GM12873 (cell line): ENCODE measurements at regions not wholly inside any gene's neighbourhood (a gene's known extent, or its start where the extent isn't known, plus 50 kb on each side); places are given as distances from the start of the nearest gene placed in this dataset.

Experiments
- TF ChIP-seq, protein P1 (sequence below): IDR thresholded peaks from 2 replicates; pipeline ENCODE4 v1.5.1; 2012; ENCODE audit warnings: low read depth, mild to moderate bottlenecking, moderate library complexity, low read length, control low read depth; ENCODE audit not compliant: insufficient read depth; ENCODE audit errors: missing control alignments

DNA sequence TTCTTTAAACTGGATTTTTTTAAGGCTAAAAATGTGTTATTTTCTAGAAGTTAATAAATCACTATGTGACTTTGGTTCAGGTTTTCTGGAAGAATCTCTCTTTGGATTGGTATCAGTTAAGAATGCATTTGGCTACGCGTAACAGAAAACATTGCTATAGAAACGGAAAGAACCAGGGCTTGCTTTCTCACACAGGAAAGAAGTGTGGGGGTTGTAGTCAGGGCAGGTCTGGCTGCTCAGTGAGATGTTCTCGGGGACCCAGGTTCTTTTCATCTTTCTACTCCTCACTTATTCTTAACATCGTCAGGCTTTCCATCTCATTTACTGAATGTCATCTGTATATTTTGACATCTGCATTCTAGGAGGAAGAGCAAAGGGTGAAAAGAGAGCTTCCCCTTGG, 191.4 kb downstream of the ZBTB18 start:
- TF ChIP-seq, protein P1, sequence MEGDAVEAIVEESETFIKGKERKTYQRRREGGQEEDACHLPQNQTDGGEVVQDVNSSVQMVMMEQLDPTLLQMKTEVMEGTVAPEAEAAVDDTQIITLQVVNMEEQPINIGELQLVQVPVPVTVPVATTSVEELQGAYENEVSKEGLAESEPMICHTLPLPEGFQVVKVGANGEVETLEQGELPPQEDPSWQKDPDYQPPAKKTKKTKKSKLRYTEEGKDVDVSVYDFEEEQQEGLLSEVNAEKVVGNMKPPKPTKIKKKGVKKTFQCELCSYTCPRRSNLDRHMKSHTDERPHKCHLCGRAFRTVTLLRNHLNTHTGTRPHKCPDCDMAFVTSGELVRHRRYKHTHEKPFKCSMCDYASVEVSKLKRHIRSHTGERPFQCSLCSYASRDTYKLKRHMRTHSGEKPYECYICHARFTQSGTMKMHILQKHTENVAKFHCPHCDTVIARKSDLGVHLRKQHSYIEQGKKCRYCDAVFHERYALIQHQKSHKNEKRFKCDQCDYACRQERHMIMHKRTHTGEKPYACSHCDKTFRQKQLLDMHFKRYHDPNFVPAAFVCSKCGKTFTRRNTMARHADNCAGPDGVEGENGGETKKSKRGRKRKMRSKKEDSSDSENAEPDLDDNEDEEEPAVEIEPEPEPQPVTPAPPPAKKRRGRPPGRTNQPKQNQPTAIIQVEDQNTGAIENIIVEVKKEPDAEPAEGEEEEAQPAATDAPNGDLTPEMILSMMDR, result no peak

DNA sequence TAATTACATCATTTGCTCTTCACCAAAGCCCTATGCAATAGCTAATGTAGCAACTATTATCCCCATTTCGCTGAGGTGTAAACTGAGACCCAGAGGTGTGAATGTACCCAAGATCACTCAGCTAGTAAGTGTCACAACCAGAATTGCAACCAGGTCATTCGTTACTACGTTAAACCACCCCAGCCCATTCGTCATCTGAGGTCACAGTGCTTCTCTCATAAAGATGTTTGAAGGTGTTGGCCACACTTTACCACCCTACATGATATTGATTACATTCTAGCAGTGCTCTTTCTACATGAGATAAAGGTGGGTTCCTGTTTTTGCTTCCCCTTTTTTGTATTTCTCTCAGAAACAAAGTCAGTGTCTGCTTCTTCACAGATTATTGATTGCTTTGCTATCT, 195.3 kb downstream of the ZBTB18 start:
- TF ChIP-seq, protein P1, result no peak

DNA sequence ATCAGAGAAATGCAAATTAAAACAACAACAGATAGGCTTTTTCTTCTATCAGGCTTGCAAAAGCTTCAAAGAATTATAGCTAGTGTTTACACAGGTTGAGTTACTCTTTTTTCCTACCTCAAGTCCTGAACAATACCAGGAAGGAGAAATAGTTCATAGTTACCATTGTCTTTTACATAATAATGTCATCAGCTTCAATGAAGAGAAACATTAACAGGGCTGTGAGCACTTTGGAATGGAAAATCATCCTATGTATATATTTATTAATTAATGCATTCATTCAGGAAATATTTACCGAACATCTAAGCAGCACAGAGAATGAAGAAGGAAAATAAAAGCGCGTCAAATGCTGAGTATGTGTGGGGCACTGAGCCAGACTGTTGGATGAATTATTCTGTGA, 197.3 kb downstream of the ZBTB18 start:
- TF ChIP-seq, protein P1, result no peak

DNA sequence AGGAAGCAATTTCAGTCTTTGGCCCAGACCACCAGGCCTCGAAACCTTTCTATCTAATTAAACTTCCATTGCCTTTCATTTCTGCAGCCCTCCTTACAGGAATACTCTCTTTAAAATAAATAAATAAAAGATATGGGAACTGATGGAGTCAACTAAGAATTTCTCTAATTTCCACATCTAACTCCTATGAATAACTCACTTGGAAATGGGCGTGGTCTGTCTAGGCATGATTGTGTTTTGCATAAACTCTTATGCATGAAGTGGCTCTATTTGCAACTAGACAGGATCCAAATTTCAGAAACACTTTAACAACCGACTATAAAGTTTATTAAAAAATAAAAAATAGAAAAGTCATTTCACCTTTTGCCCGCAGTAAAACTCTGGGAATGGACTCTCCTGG, 199.5 kb downstream of the ADSS2 start:
- TF ChIP-seq, protein P1, result no peak

DNA sequence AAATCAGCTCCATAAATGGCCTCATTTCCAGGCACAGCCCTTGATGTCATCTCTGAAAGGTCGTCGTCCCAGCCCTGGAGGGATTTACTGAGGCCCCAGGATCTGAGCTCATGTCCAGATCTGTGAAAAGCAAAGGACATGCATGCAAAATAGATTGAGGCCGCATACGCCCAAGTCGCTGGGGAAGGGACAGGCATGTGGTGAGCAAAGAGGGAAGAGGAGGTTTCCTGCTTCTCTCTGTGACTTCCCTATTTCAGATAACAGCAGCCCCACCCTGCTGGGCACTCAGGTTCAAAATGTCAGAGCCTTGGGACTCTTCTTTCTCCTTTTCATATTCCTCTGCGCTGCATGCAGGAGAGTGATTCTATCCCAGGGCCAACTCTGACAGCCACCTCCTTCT, 197.2 kb downstream of the ADSS2 start:
- TF ChIP-seq, protein P1, result no peak

DNA sequence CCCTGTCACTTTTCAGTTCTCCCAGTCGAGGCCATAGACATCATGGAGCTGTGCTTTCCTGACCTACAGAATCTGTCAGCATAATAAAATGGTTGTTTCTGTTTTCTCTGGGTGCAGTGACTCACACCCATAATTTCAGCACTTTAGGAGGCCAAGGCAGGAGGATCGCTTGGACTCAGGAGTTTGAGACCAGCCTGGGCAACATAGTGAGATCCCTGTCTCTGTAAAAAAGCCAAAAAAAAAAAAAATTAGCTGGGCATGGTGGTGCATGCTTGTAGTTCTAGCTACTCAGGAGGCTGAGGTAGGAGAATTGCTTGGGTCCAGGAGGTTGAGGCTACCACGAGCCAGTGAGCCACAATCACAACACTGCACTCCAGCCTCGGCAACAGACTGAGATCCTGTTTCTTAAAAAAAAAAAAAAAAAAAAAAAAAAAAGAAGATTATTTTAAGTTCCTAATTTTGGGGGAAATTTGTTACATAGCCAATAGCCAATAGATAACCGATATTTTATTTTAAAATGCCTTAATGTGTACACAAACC, 196.2 kb downstream of the ADSS2 start:
- TF ChIP-seq, protein P1, result no peak

DNA sequence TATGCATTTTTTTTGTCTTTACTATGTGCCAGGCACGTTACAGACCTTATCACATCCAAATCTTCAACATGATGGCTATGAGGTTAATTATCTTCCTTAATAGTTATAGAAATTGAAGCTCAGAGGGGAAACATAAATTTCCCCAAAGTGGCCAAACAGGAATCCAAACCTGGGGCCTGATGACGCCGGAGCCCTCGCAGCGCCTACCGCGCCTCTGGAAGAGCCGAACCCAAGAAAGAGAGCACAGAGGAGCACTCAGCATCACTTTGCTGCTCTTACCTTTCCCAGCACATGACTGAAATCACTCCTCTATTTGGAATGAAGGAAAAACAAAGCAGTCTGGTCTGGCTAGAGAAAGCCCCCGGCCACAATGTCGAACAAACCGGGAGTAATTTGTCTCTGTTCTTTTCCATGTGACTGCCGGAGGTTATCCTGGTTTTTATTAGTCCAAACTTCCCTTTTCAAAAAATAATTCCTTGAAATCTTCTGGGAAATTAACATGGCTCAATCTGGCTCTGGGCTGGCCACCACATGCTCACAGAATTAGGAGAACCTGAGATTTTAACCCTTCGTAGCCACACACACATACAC, 195.5 kb downstream of the ADSS2 start:
- TF ChIP-seq, protein P1, result no peak
